Central memory CD8-positive, alpha-beta T cell (primary cell): ENCODE measurements at regions not wholly inside any gene's neighbourhood (a gene's known extent, or its start where the extent isn't known, plus 50 kb on each side); places are given as distances from the start of the nearest gene placed in this dataset.

Experiments used
- ATAC-seq: fragments of 150-1000 bp; cut with Tn5 transposase; replicated peaks from 2 replicates; pipeline ENCODE4 v1.10.0; 2022; ENCODE audit warnings: mild to moderate bottlenecking, moderate FRiP score, moderate number of reproducible peaks; ENCODE audit not compliant: poor library complexity, severe bottlenecking; ENCODE audit errors: extremely low read depth
- DNase-seq, 2 donors: peaks; one replicate each; pipeline ENCODE4 v3.0.0; 2021; ENCODE audit warnings: low spot score in 2 of 2
- H3K27ac Mint-ChIP-seq: one replicate; pipeline ENCODE4 v1.8.0; 2022; ENCODE audit warnings: low read depth, mild to moderate bottlenecking, moderate library complexity, mixed read lengths
- H3K27me3 Mint-ChIP-seq: one replicate; pipeline ENCODE4 v1.8.0; 2022; ENCODE audit warnings: mixed read lengths
- H3K36me3 Mint-ChIP-seq: one replicate; pipeline ENCODE4 v1.8.0; 2022; ENCODE audit warnings: mild to moderate bottlenecking, moderate library complexity, mixed read lengths; ENCODE audit not compliant: insufficient read depth
- H3K4me1 Mint-ChIP-seq: one replicate; pipeline ENCODE4 v1.8.0; 2022; ENCODE audit warnings: mixed read lengths
- H3K4me3 Mint-ChIP-seq: one replicate; pipeline ENCODE4 v1.8.0; 2022; ENCODE audit warnings: mild to moderate bottlenecking, moderate library complexity, mixed read lengths
- H3K9me3 Mint-ChIP-seq: one replicate; pipeline ENCODE4 v1.8.0; 2022; ENCODE audit warnings: mixed read lengths

GRCh38 chr3:148255981-148256969 is 441.4 kb upstream of the AGTR1 start:
- DNase-seq (no peak), ATAC-seq (no peak)
- H3K4me1 Mint-ChIP-seq: no peaks in the 10 kb centered on the region
- peaks cover 16% of the 10 kb centered on the region for H3K9me3 Mint-ChIP-seq
- H3K27me3 Mint-ChIP-seq: no peaks in the 10 kb centered on the region
- no peak overlapping the region for H3K4me3 Mint-ChIP-seq
- H3K36me3 Mint-ChIP-seq: no peaks in the 10 kb centered on the region
- no peak overlapping the region for H3K27ac Mint-ChIP-seq

- Mint-ChIP-seq H3K27me3 (no peaks in the 10 kb centered on the region), H3K4me3 (no peak overlapping the region), H3K36me3 (no peaks in the 10 kb centered on the region), H3K27ac (no peak overlapping the region), H3K9me3 (peaks cover 17% of the 10 kb centered on the region), H3K4me1 (no peaks in the 10 kb centered on the region)
- DNase-seq (no peak), ATAC-seq (no peak)
These were observed 434.7 kb upstream of the AGTR1 start for GRCh38 chr3:148262980-148263379.

- Mint-ChIP-seq H3K4me1 (no peaks in the 10 kb centered on the region), H3K36me3 (no peaks in the 10 kb centered on the region), H3K27me3 (no peaks in the 10 kb centered on the region), H3K27ac (no peak overlapping the region), H3K9me3 (peaks cover 22% of the 10 kb centered on the region), H3K4me3 (no peak overlapping the region)
- no peak for ATAC-seq
- DNase-seq: no peak
These were observed 431.9 kb upstream of the AGTR1 start for GRCh38 chr3:148265841-148266240.

DNA sequence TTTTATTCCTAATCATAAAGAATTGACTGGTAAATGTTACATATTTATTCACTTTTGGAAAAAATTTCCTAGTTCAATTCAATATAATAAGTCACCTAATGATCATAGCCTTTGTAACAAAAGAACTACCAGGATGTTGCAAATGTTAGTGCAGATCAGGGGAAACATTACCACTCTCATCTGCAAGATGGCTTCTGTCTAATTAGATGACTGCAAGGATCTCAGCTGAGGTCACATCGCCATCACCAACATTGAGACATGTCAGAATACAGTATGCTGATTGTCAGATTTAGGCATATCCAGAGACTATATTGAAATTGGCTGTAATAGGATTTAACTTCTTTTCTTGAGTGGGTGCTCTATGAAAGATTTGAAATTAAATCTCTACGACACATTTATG is 431.4 kb upstream of the AGTR1 start:
- no peaks in the 10 kb centered on the region for H3K36me3 Mint-ChIP-seq
- no peaks in the 10 kb centered on the region for H3K4me1 Mint-ChIP-seq
- H3K9me3 Mint-ChIP-seq: peaks cover 22% of the 10 kb centered on the region
- no peaks in the 10 kb centered on the region for H3K27me3 Mint-ChIP-seq
- no peak overlapping the region for H3K27ac Mint-ChIP-seq
- H3K4me3 Mint-ChIP-seq: no peak overlapping the region
- ATAC-seq (no peak), DNase-seq (no peak)

DNA sequence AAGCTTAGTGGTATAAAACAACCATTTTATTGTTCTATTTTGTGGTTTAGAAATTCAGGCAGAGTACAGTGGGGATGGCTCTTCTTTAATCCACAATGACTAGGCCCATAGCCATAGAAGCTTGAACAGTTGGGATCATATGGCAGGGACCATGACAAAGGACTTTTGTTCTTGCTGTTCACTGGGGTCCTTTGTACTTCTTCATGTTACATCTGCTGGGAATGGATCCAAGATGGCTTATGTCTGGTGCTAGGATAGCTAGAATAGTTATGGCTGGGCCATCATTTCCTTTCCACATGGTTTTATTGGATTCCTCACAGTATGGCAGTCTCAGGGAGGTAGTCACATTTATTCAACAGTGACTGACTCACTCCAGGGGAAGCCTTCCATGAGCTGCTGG is 427.9 kb upstream of the AGTR1 start:
- Mint-ChIP-seq H3K36me3 (no peaks in the 10 kb centered on the region), H3K27ac (no peak overlapping the region), H3K9me3 (peaks cover 16% of the 10 kb centered on the region), H3K27me3 (no peaks in the 10 kb centered on the region), H3K4me3 (no peak overlapping the region), H3K4me1 (no peaks in the 10 kb centered on the region)
- DNase-seq (no peak), ATAC-seq (no peak)

DNA sequence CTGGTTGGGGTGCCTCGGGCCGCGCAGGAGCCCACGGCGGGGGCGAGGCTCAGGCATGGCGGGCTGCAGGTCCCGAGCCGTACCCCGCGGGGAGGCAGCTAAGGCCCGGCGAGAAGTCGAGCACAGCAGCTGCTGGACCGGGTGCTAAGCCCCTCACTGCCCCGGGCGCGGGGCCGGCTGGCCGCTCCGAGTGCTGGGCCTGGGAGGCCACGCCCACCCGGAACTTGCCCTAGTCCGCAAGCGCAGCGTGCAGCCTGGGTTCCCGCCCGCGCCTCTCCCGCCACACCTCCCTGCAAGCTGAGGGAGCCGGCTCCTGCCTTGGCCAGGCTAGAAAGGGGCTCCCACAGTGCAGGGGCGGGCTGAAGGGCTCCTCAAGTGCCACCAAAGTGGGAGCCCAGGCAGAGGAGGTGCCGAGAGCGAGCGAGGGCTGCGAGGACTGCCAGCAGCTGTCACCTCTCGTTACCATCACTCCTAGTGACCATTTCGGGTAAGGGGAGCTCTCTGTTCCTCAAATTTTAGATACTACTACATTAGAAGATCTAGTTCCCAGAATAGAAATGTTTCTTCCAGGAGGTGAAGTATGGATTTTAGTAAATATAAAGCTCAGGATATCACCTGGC is 417.0 kb upstream of the AGTR1 start:
- Mint-ChIP-seq H3K36me3 (no peaks in the 10 kb centered on the region), H3K4me1 (no peaks in the 10 kb centered on the region), H3K9me3 (no peaks in the 10 kb centered on the region), H3K27ac (no peak overlapping the region), H3K27me3 (no peaks in the 10 kb centered on the region), H3K4me3 (no peak overlapping the region)
- no peak for DNase-seq
- no peak for ATAC-seq

GRCh38 chr3:148289159-148289558 is 408.5 kb upstream of the AGTR1 start:
- DNase-seq (no peak), ATAC-seq (no peak)
- H3K9me3 Mint-ChIP-seq: no peaks in the 10 kb centered on the region
- H3K36me3 Mint-ChIP-seq: no peaks in the 10 kb centered on the region
- no peak overlapping the region for H3K27ac Mint-ChIP-seq
- H3K4me3 Mint-ChIP-seq: no peak overlapping the region
- H3K4me1 Mint-ChIP-seq: no peaks in the 10 kb centered on the region
- no peaks in the 10 kb centered on the region for H3K27me3 Mint-ChIP-seq

- no peaks in the 10 kb centered on the region for H3K27me3 Mint-ChIP-seq
- DNase-seq (no peak), ATAC-seq (no peak)
- no peaks in the 10 kb centered on the region for H3K36me3 Mint-ChIP-seq
- H3K9me3 Mint-ChIP-seq: peaks cover 13% of the 10 kb centered on the region
- H3K27ac Mint-ChIP-seq: no peak overlapping the region
- peaks cover 10% of the 10 kb centered on the region for H3K4me1 Mint-ChIP-seq
- H3K4me3 Mint-ChIP-seq: no peak overlapping the region
These were observed 400.7 kb upstream of the AGTR1 start for GRCh38 chr3:148297013-148297412.

- no peaks in the 10 kb centered on the region for H3K36me3 Mint-ChIP-seq
- peaks cover 5% of the 10 kb centered on the region for H3K9me3 Mint-ChIP-seq
- no peak overlapping the region for H3K27ac Mint-ChIP-seq
- ATAC-seq: no peak
- no peak overlapping the region for H3K4me3 Mint-ChIP-seq
- no peaks in the 10 kb centered on the region for H3K27me3 Mint-ChIP-seq
- no peaks in the 10 kb centered on the region for H3K4me1 Mint-ChIP-seq
- no peak for DNase-seq
These were observed 390.3 kb upstream of the AGTR1 start for GRCh38 chr3:148307443-148307843.

GRCh38 chr3:148309390-148310035 is 388.2 kb upstream of the AGTR1 start:
- no peak overlapping the region for H3K4me3 Mint-ChIP-seq
- no peaks in the 10 kb centered on the region for H3K4me1 Mint-ChIP-seq
- DNase-seq (no peak), ATAC-seq (no peak)
- no peaks in the 10 kb centered on the region for H3K9me3 Mint-ChIP-seq
- H3K36me3 Mint-ChIP-seq: no peaks in the 10 kb centered on the region
- H3K27ac Mint-ChIP-seq: no peak overlapping the region
- no peaks in the 10 kb centered on the region for H3K27me3 Mint-ChIP-seq

- Mint-ChIP-seq H3K36me3 (no peaks in the 10 kb centered on the region), H3K4me3 (no peak overlapping the region), H3K27me3 (no peaks in the 10 kb centered on the region), H3K27ac (no peak overlapping the region), H3K9me3 (no peaks in the 10 kb centered on the region), H3K4me1 (no peaks in the 10 kb centered on the region)
- ATAC-seq (no peak), DNase-seq (no peak)
These were observed 381.9 kb upstream of the AGTR1 start for GRCh38 chr3:148315756-148316155.

GRCh38 chr3:148318240-148318639 is 379.5 kb upstream of the AGTR1 start:
- Mint-ChIP-seq H3K4me1 (no peaks in the 10 kb centered on the region), H3K27me3 (no peaks in the 10 kb centered on the region), H3K36me3 (no peaks in the 10 kb centered on the region), H3K4me3 (no peak overlapping the region), H3K9me3 (peaks cover 10% of the 10 kb centered on the region), H3K27ac (no peak overlapping the region)
- ATAC-seq: no peak
- DNase-seq: no peak
